H9 (cell line): ENCODE measurements at regions not wholly inside any gene's neighbourhood (a gene's known extent, or its start where the extent isn't known, plus 50 kb on each side); places are given as distances from the start of the nearest gene placed in this dataset.

Experiments
- DNase-seq: peaks from one replicate; pipeline ENCODE4 v3.0.0-alpha.2; 2017
- H2AFZ ChIP-seq: one replicate; pipeline ENCODE4 v1.6.1; 2013; ENCODE audit warnings: mild to moderate bottlenecking, low read length, control low read depth, moderate library complexity
- H2AK5ac ChIP-seq: 2 replicates; pipeline ENCODE4 v1.6.1; 2013; ENCODE audit warnings: low read length, control low read depth, mixed read lengths; ENCODE audit not compliant: insufficient read length
- H2BK120ac ChIP-seq: one replicate; pipeline ENCODE4 v1.6.1; 2013; ENCODE audit warnings: low read depth, mild to moderate bottlenecking, low read length, control low read depth, inconsistent platforms; ENCODE audit not compliant: poor library complexity, severe bottlenecking
- H2BK12ac ChIP-seq: 2 replicates; pipeline ENCODE4 v1.6.1; 2013; ENCODE audit warnings: low read length, control low read depth, mixed read lengths, low read depth; ENCODE audit not compliant: insufficient read length
- H2BK15ac ChIP-seq: 2 replicates; pipeline ENCODE4 v1.6.1; 2013; ENCODE audit warnings: low read depth, low read length, control low read depth
- H2BK20ac ChIP-seq: one replicate; pipeline ENCODE4 v1.6.1; 2013; ENCODE audit warnings: low read depth, mild to moderate bottlenecking, low read length, control low read depth, inconsistent platforms; ENCODE audit not compliant: poor library complexity, severe bottlenecking
- H2BK5ac ChIP-seq: 2 replicates; pipeline ENCODE4 v1.6.1; 2013; ENCODE audit warnings: low read length, control low read depth, mixed read lengths; ENCODE audit not compliant: insufficient read length
- H3K14ac ChIP-seq: 2 replicates; pipeline ENCODE4 v1.6.1; 2013; ENCODE audit warnings: low read length, control low read depth; ENCODE audit not compliant: insufficient read depth
- H3K18ac ChIP-seq: 2 replicates; pipeline ENCODE4 v1.6.1; 2013; ENCODE audit warnings: low read depth, mild to moderate bottlenecking, mixed read lengths, low read length, control low read depth; ENCODE audit not compliant: insufficient read length
- H3K23ac ChIP-seq: 2 replicates; pipeline ENCODE4 v1.6.1; 2013; ENCODE audit warnings: low read length, control low read depth, mixed read lengths, low read depth; ENCODE audit not compliant: insufficient read length
- H3K23me2 ChIP-seq: 2 replicates; pipeline ENCODE4 v1.6.1; 2013; ENCODE audit warnings: low read depth, mild to moderate bottlenecking, mixed read lengths, low read length, control low read depth; ENCODE audit not compliant: insufficient read length, poor library complexity, severe bottlenecking
- H3K27ac ChIP-seq: 2 replicates; pipeline ENCODE4 v1.5.1; 2013; ENCODE audit warnings: low read length, control low read depth, mixed read lengths, low read depth; ENCODE audit not compliant: insufficient read length
- H3K27me3 ChIP-seq: 2 replicates; pipeline ENCODE4 v1.6.1; 2013; ENCODE audit warnings: low read length, control low read depth, inconsistent platforms; ENCODE audit not compliant: insufficient read depth
- H3K4ac ChIP-seq: 2 replicates; pipeline ENCODE4 v1.6.1; 2013; ENCODE audit warnings: low read depth, mild to moderate bottlenecking, control low read depth, inconsistent platforms, low read length, moderate library complexity
- H3K4me1 ChIP-seq: 2 replicates; pipeline ENCODE4 v1.6.1; 2013; ENCODE audit warnings: low read length, control low read depth, inconsistent platforms; ENCODE audit not compliant: insufficient read depth
- H3K4me2 ChIP-seq: 2 replicates; pipeline ENCODE4 v1.6.1; 2013; ENCODE audit warnings: low read length, control low read depth, mixed read lengths; ENCODE audit not compliant: insufficient read length, insufficient read depth
- H3K56ac ChIP-seq: 2 replicates; pipeline ENCODE4 v1.6.1; 2013; ENCODE audit warnings: low read depth, mild to moderate bottlenecking, mixed read lengths, low read length, control low read depth; ENCODE audit not compliant: insufficient read length
- H3K79me1 ChIP-seq: 2 replicates; pipeline ENCODE4 v1.6.1; 2013; ENCODE audit warnings: low read depth, mild to moderate bottlenecking, moderate library complexity, low read length, control low read depth, inconsistent platforms; ENCODE audit not compliant: insufficient read depth, poor library complexity, severe bottlenecking
- H3K79me2 ChIP-seq: 2 replicates; pipeline ENCODE4 v1.6.1; 2013; ENCODE audit warnings: low read length, control low read depth, inconsistent platforms; ENCODE audit not compliant: insufficient read depth
- H3K9ac ChIP-seq: 2 replicates; pipeline ENCODE4 v1.6.1; 2013; ENCODE audit warnings: low read length, control low read depth, mixed read lengths; ENCODE audit not compliant: insufficient read length; ENCODE audit errors: extremely low read depth
- H3K9me3 ChIP-seq: one replicate; pipeline ENCODE4 v1.6.1; 2013; ENCODE audit warnings: low read depth, low read length, inconsistent platforms; ENCODE audit not compliant: control insufficient read depth
- H3T11ph ChIP-seq: one replicate; pipeline ENCODE4 v1.6.1; 2013; ENCODE audit warnings: mild to moderate bottlenecking, low read length, control low read depth, inconsistent platforms
- H4K20me1 ChIP-seq: one replicate; pipeline ENCODE4 v1.6.1; 2013; ENCODE audit not compliant: control insufficient read depth, insufficient read length, insufficient read depth
- H4K5ac ChIP-seq: 2 replicates; pipeline ENCODE4 v1.6.1; 2013; ENCODE audit warnings: low read depth, mild to moderate bottlenecking, mixed read lengths, low read length, control low read depth; ENCODE audit not compliant: insufficient read length
- H4K8ac ChIP-seq: replicated peaks from 2 replicates; pipeline ENCODE4 v1.6.1; 2013; ENCODE audit warnings: low read length, control low read depth, mixed read lengths, low read depth; ENCODE audit not compliant: insufficient read length
- H4K91ac ChIP-seq: 2 replicates; pipeline ENCODE4 v1.6.1; 2013; ENCODE audit warnings: low read depth, mild to moderate bottlenecking, moderate library complexity, mixed read lengths, low read length, control low read depth; ENCODE audit not compliant: insufficient read length
- H3K27ac Mint-ChIP-seq, 3 experiments: 2 replicates in 2 of 3; 3 replicates in 1 of 3; pipeline ENCODE4 v1.8.0; 2020 to 2021; ENCODE audit warnings: mixed read lengths in 3 of 3, mild to moderate bottlenecking in 1 of 3, moderate library complexity in 1 of 3
- H3K27me3 Mint-ChIP-seq: 2 replicates; pipeline ENCODE4 v1.8.0; 2021; ENCODE audit warnings: low read depth, mild to moderate bottlenecking, moderate library complexity, mixed read lengths
- H3K36me3 Mint-ChIP-seq, 3 experiments: 2 replicates in 2 of 3; 3 replicates in 1 of 3; pipeline ENCODE4 v1.8.0; 2020 to 2021; ENCODE audit warnings: low read depth in 3 of 3, mixed read lengths in 3 of 3; ENCODE audit not compliant: insufficient read depth in 1 of 3
- H3K4me1 Mint-ChIP-seq, 2 experiments: 2 replicates each; pipeline ENCODE4 v1.8.0; 2020; ENCODE audit warnings: mixed read lengths in 2 of 2
- H3K4me3 Mint-ChIP-seq, 2 experiments: 2 replicates in 1 of 2; 3 replicates in 1 of 2; pipeline ENCODE4 v1.8.0; 2020 to 2021; ENCODE audit warnings: mild to moderate bottlenecking in 2 of 2, mixed read lengths in 2 of 2, moderate library complexity in 1 of 2
- H3K9me3 Mint-ChIP-seq, 2 experiments: 2 replicates in 1 of 2; 3 replicates in 1 of 2; pipeline ENCODE4 v1.8.0; 2020; ENCODE audit warnings: mild to moderate bottlenecking in 2 of 2, mixed read lengths in 2 of 2, moderate library complexity in 1 of 2
- WGBS: extraction: QIAGEN DNeasy Blood & Tissue Kit; methylation state at CpG from one replicate; pipeline ENCODE4 v1.1.7; 2013; ENCODE audit warnings: missing lambda C conversion rate, low lambda C conversion rate, mixed read lengths; ENCODE audit not compliant: insufficient read length; ENCODE audit errors: extremely low coverage; 5-methylcytosine and 5-hydroxymethylcytosine counted together
- TF ChIP-seq, protein P1 (sequence below): fragments of 200-600 bp; sonication (generic); conservative IDR thresholded peaks from 3 replicates; pipeline ENCODE4 v1.8.0; 2021; ENCODE audit warnings: antibody characterized with exemption, mild to moderate bottlenecking

DNA sequence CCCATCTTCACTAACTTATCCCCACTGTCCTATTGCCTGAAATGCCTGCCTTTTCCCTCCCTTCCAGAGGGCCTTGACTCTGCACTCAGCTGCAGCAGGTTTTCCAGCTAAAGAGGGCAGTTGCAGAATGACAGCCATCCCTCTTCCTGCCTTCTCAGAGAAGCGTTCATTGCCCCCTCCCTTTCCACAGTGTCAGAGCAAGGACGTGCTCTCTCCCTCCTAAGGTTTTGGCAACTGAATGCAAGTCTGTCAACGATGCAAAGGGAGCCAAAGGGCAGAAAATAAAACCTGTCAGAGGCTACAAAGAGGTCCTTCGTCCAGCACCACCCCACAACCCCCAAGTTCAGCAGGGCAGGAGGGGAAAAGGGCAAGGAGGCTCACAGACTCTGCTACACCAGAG lies 230.1 kb upstream of the THBS1 start:
- H2BK5ac ChIP-seq = no peak overlapping the region
- H3T11ph ChIP-seq = no peak overlapping the region
- H3K4me1 ChIP-seq = no peaks in the 10 kb centered on the region
- H3K9me3 ChIP-seq = no peaks in the 10 kb centered on the region
- no peak overlapping the region for H3K9ac ChIP-seq
- TF ChIP-seq, protein P1, sequence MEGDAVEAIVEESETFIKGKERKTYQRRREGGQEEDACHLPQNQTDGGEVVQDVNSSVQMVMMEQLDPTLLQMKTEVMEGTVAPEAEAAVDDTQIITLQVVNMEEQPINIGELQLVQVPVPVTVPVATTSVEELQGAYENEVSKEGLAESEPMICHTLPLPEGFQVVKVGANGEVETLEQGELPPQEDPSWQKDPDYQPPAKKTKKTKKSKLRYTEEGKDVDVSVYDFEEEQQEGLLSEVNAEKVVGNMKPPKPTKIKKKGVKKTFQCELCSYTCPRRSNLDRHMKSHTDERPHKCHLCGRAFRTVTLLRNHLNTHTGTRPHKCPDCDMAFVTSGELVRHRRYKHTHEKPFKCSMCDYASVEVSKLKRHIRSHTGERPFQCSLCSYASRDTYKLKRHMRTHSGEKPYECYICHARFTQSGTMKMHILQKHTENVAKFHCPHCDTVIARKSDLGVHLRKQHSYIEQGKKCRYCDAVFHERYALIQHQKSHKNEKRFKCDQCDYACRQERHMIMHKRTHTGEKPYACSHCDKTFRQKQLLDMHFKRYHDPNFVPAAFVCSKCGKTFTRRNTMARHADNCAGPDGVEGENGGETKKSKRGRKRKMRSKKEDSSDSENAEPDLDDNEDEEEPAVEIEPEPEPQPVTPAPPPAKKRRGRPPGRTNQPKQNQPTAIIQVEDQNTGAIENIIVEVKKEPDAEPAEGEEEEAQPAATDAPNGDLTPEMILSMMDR = no peak
- no peak overlapping the region for H2BK20ac ChIP-seq
- H3K4me1 Mint-ChIP-seq = peaks cover 10 to 13% of the 10 kb centered on the region in 2 experiments
- no peak for DNase-seq
- H4K20me1 ChIP-seq = no peaks in the 10 kb centered on the region
- no peaks in the 10 kb centered on the region for H3K27me3 Mint-ChIP-seq
- no peak overlapping the region for H4K91ac ChIP-seq
- no peak overlapping the region for H2AFZ ChIP-seq
- no CpG with 5 or more reads among the region's 4 CpGs for WGBS
- no peak overlapping the region for H3K4ac ChIP-seq
- H3K27me3 ChIP-seq = no peaks in the 10 kb centered on the region
- no peaks in the 10 kb centered on the region; a peak in 1 of 7 replicates for H3K36me3 Mint-ChIP-seq
- no peak overlapping the region for H2BK12ac ChIP-seq
- H2AK5ac ChIP-seq = no peak overlapping the region
- no peak overlapping the region for H3K4me3 Mint-ChIP-seq
- no peak overlapping the region for H3K18ac ChIP-seq
- H3K79me1 ChIP-seq = no peaks in the 10 kb centered on the region
- H3K56ac ChIP-seq = no peak overlapping the region
- H4K8ac ChIP-seq = no peak overlapping the region
- H3K27ac ChIP-seq = no peak overlapping the region
- H2BK15ac ChIP-seq = no peak overlapping the region
- H3K79me2 ChIP-seq = no peaks in the 10 kb centered on the region
- no peaks in the 10 kb centered on the region for H3K9me3 Mint-ChIP-seq
- no peaks in the 10 kb centered on the region for H3K23me2 ChIP-seq
- H3K27ac Mint-ChIP-seq = no peak overlapping the region
- H3K14ac ChIP-seq = no peak overlapping the region; the same call in 1 of the 2 replicates
- no peak overlapping the region for H3K4me2 ChIP-seq
- H4K5ac ChIP-seq = no peak overlapping the region
- no peak overlapping the region for H2BK120ac ChIP-seq
- no peak overlapping the region for H3K23ac ChIP-seq
